ENCODE measurements at regions not wholly inside any gene's neighbourhood (a gene's known extent, or its start where the extent isn't known, plus 50 kb on each side); places are given as distances from the start of the nearest gene placed in this dataset.

- intact Hi-C loops (cut with micrococcal nuclease; ENCODE audit: unreplicated experiment): no loop called here
- CTCF ChIA-PET: no interaction called here
- TF ChIP-seq CTCF (IDR thresholded peaks at IDR 0.05; ENCODE audit: unreplicated experiment): no peak
- Mint-ChIP-seq H3K27ac (ENCODE audit: unreplicated experiment) (no peak overlapping the region), H3K4me1 (ENCODE audit: low read depth, unreplicated experiment) (no peaks in the 10 kb centered on the region), H3K27me3 (ENCODE audit: unreplicated experiment) (no peaks in the 10 kb centered on the region), H3K9me3 (ENCODE audit: low read depth, unreplicated experiment) (peaks cover 17% of the 10 kb centered on the region), H3K4me3 (ENCODE audit: low read depth, unreplicated experiment) (no peak overlapping the region), H3K36me3 (ENCODE audit: insufficient read depth, unreplicated experiment) (no peaks in the 10 kb centered on the region)
- DNase-seq: no peak
- no TSS peak for BruUV-seq (replicated peaks)
Measured at GRCh38 chr2:107313316-107313715, 427.3 kb upstream of the ST6GAL2 start.

- CTCF ChIA-PET: no interaction called here
- no peak for DNase-seq
- Mint-ChIP-seq H3K27ac (ENCODE audit: unreplicated experiment) (no peak overlapping the region), H3K4me3 (ENCODE audit: low read depth, unreplicated experiment) (no peak overlapping the region), H3K4me1 (ENCODE audit: low read depth, unreplicated experiment) (no peaks in the 10 kb centered on the region), H3K27me3 (ENCODE audit: unreplicated experiment) (no peaks in the 10 kb centered on the region), H3K36me3 (ENCODE audit: insufficient read depth, unreplicated experiment) (no peaks in the 10 kb centered on the region), H3K9me3 (ENCODE audit: low read depth, unreplicated experiment) (peaks cover 13% of the 10 kb centered on the region)
- BruUV-seq (replicated peaks): no TSS peak
- no peak for TF ChIP-seq CTCF (IDR thresholded peaks at IDR 0.05; ENCODE audit: unreplicated experiment)
- intact Hi-C loops (cut with micrococcal nuclease; ENCODE audit: unreplicated experiment): no loop called here
Measured at GRCh38 chr2:107320881-107321280, 434.9 kb upstream of the ST6GAL2 start.

DNA sequence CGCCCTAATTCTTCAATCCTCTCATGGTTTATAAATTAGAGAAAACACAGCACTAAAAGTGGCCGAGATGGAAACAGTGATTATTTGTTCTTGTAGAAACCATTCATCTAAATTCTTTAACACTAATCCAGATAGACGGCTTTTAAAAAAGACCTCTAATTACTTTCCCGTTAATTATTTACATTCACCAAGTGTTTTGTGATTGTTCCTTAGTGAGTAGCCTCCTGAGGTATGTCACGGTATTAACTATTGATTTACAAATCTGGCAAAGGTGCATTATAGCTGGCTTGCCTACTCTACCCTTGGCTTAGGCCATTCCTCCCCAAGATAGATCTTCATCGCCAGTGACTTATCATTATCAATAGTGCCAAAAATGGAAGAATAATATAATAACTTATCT is 436.4 kb upstream of the ST6GAL2 start:
- DNase-seq: no peak
- Mint-ChIP-seq H3K4me3 (ENCODE audit: low read depth, unreplicated experiment) (no peak overlapping the region), H3K4me1 (ENCODE audit: low read depth, unreplicated experiment) (no peaks in the 10 kb centered on the region), H3K36me3 (ENCODE audit: insufficient read depth, unreplicated experiment) (no peaks in the 10 kb centered on the region), H3K27me3 (ENCODE audit: unreplicated experiment) (no peaks in the 10 kb centered on the region), H3K9me3 (ENCODE audit: low read depth, unreplicated experiment) (peaks cover 24% of the 10 kb centered on the region), H3K27ac (ENCODE audit: unreplicated experiment) (no peak overlapping the region)
- TF ChIP-seq CTCF (IDR thresholded peaks at IDR 0.05; ENCODE audit: unreplicated experiment): no peak
- intact Hi-C loops (cut with micrococcal nuclease; ENCODE audit: unreplicated experiment): no loop called here
- BruUV-seq (replicated peaks): no TSS peak
- CTCF ChIA-PET: no interaction called here

GRCh38 chr2:107323946-107324565 is 438.1 kb upstream of the ST6GAL2 start:
- Mint-ChIP-seq H3K27ac (ENCODE audit: unreplicated experiment) (no peak overlapping the region), H3K36me3 (ENCODE audit: insufficient read depth, unreplicated experiment) (no peaks in the 10 kb centered on the region), H3K4me3 (ENCODE audit: low read depth, unreplicated experiment) (no peak overlapping the region), H3K9me3 (ENCODE audit: low read depth, unreplicated experiment) (peaks cover 24% of the 10 kb centered on the region), H3K27me3 (ENCODE audit: unreplicated experiment) (no peaks in the 10 kb centered on the region), H3K4me1 (ENCODE audit: low read depth, unreplicated experiment) (no peaks in the 10 kb centered on the region)
- no TSS peak for BruUV-seq (replicated peaks)
- no peak for TF ChIP-seq CTCF (IDR thresholded peaks at IDR 0.05; ENCODE audit: unreplicated experiment)
- CTCF ChIA-PET: no interaction called here
- no peak for DNase-seq
- intact Hi-C loops (cut with micrococcal nuclease; ENCODE audit: unreplicated experiment): no loop called here
